ENCODE measurements at regions not wholly inside any gene's neighbourhood (a gene's known extent, or its start where the extent isn't known, plus 50 kb on each side); places are given as distances from the start of the nearest gene placed in this dataset.

GRCh38 chr2:149991576-149991975 lies 404.0 kb upstream of the MMADHC start:
- no peak for TF ChIP-seq CTCF (IDR thresholded peaks at IDR 0.05)
- TF ChIP-seq POLR2A (IDR thresholded peaks at IDR 0.05): no peak
